Effector CD8-positive, alpha-beta T cell (primary cell): ENCODE measurements at regions not wholly inside any gene's neighbourhood (a gene's known extent, or its start where the extent isn't known, plus 50 kb on each side); places are given as distances from the start of the nearest gene placed in this dataset.

ENCODE experiments used
- DNase-seq: peaks from one replicate; lab custom pipeline; 2025; lab: John Stamatoyannopoulos, UW

DNA sequence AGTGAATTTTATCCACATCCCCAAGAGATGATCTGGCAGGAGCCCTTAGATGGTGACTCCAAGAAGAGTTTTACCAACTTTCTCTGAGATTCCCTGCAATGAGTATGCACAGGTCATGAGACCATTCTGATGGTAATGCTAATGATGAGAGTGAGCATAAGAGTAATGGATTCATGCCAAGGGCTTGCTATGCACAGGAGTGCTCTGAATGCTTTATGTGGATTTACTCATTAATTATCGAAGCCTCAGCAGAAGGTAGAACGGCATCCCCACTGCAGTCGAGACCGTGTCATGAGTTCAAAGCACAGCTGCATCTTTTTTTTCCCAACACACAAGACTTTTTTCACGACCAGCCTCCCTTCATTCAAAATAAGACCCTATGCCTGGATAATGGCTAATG is 355.0 kb downstream of the RAB28 start:
- no peak for DNase-seq

- DNase-seq = no peak
Observed at GRCh38 chr4:13126976-13127910, 356.9 kb downstream of the RAB28 start.

- no peak for DNase-seq
Observed at GRCh38 chr4:13118633-13119032, 365.5 kb downstream of the RAB28 start.

DNA sequence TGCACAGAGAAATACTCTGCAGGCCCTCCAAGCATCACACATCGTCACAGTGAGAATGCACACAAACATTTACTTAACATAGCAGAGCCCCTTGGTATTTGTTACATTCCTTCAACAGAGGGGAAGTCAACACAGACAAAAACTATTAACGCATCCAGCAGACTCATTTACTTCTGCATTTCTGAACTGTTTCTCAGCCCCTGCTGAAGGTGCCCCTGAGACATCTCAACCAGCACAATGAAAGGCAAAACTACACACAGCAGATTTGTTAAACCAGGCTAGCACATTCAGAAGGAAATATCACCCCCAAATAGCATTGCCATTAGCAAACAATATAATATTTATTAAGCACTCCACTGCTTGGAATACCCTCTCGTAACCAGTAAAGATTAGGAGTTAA is 367.0 kb downstream of the RAB28 start:
- no peak for DNase-seq

GRCh38 chr4:13112030-13112429 is 372.1 kb downstream of the RAB28 start:
- DNase-seq = no peak

- DNase-seq = no peak
Observed at GRCh38 chr4:13109536-13109935, 374.6 kb downstream of the RAB28 start.

DNA sequence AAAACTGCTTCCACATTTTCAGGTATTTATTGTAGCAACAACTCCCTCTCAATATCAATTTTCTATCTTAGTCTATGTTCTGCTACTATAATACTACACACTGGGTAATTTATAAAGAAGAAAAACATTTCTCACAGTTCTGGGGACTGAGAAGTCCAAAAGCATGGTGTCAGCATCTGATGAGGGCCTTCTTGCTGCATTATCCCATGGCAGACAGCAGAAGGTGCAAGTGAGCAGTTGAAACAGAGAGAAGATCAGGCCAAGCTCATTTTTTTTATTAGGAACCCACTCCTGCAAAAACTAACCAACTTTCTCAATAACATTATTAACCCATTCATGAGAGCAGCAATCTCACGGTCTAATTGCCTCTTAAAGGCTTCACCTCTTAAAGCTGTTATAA is 376.0 kb downstream of the RAB28 start:
- DNase-seq = no peak

DNA sequence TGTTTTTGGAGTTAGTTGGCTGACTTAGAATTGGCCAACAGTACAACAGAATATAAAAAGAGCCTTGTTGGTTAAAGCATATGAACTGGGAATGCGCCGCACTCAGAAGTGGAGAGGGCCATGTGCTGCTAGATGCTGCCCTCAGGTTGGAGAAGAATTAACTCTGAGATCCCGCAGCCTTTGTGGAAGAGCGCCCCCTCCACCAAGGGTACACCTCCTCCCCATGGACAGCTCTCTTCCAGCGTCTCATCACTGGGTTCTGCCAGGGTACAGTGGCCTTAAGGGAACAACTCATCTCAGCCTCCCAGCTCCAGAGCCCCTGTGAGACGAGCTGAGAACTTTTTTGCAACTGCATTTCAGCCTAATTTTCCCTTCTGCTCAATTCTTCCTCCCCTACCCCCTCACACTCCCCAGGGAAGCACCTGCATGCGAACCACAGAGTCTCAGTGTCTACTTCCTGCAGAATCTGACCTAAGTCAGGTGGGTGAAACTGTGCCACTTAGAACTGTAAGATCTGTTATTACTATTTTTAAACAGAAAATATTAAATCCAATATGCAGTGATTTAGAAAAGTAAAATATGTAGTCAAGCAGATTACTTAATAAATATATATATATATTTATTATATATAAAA is 380.6 kb downstream of the RAB28 start:
- no peak for DNase-seq

DNA sequence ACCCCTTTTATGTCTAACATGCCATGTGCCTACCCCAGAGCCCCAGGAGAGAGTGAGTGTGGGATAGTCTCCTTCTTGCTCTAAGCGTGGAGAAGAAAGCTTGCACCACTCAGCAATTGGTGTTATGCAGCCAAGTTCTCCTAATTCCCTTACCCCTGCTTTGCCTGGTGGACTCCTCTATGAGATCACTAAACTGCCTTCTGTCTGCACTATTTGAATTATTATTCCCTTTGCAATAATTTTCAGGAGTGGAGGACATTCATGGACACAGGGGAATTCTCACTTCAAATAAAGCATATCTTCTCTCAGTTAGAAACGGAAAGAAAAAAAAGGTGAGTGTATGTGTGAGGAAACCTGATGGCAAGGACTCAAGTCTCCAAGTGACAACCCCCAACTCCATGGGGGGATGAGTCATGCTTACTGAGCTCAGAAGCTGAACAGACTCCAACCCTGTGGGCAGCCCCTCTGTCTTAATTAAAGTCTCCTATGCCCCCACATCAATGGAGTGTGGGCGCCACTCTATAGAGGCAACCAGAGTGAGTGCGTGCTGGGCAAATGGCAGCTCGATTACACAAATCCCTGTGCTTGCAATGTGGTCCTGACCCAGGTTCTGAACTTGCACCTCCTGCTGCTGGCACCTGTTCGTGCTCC is 381.9 kb downstream of the RAB28 start:
- DNase-seq = no peak

GRCh38 chr4:13097971-13098370 is 386.2 kb downstream of the RAB28 start:
- no peak for DNase-seq

GRCh38 chr4:13095722-13096121 is 388.4 kb downstream of the RAB28 start:
- DNase-seq = no peak

- no peak for DNase-seq
Observed at GRCh38 chr4:13093170-13093569, 391.0 kb downstream of the RAB28 start.

DNA sequence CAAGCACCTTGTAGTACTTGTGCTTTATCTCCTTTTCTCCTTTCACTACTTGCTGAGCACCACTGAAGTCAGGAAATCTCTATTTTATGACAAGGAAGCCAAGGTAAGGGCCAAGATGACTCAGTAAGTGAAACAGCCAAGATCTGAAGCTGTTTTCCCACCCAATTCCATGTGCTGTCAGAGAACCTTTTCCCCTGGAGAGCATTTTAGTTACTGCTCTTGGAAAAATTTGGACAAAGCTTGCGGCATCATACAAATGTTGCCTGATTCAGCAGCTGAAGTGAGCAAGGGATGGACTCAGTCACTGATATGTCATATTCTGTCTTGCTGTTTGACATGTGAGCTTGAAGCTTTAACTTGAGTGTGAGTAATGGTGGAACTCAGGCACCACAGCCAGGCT is 391.4 kb downstream of the RAB28 start:
- DNase-seq = no peak

GRCh38 chr4:13089659-13089998 is 394.5 kb downstream of the RAB28 start:
- DNase-seq = no peak

DNA sequence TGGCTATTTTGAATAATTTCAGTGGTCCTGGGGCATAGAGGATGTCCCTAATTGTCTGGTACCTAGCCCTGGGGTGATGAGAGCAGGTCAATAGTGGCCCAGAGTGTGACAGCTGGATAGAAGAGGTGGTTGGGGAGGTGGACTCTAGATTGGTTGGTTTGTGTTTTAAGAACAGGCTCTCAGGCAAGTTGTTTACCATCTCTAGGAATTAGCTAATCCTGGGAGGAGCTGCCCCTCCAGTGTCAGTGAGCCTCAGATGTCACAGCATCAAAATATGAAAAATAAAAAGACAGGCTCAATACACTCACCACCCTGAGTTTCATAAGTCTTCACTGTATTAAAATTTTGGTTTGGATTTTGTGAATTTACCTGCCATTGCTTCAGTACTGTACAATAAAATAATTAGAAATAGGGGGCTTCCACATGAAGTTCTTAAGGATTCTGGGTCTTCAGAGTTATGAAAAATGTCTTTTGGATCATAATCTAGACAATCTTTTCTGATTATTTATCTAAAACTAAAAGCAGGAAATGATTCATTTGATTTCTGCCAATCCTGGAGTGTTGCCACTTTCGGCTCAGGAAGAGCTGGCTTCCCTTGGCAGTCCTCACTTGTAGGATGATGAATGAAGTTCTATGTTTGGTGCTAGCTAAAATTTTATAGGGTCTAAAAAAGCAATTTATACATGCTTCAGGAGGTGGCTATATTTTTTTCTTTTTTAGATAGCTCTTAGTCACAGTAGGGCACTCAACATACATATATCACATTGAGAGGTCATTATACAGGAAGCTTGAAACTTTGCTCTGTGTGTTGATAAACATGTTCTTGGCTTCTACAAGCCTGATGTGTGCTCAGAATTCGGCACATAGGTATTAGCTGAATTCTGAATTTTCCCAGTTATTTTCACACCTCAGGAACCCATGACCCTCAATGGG is 395.1 kb downstream of the RAB28 start:
- no peak for DNase-seq

- no peak for DNase-seq
Observed at GRCh38 chr4:13087041-13087440, 397.1 kb downstream of the RAB28 start.

GRCh38 chr4:13084210-13084609 is 399.9 kb downstream of the RAB28 start:
- DNase-seq = no peak

GRCh38 chr4:13081830-13082229 is 402.3 kb downstream of the RAB28 start:
- DNase-seq = no peak

GRCh38 chr4:13067077-13067476 is 417.1 kb downstream of the RAB28 start:
- DNase-seq = no peak

- no peak for DNase-seq
Observed at GRCh38 chr4:13059019-13059418, 425.1 kb downstream of the RAB28 start.

- no peak for DNase-seq
Observed at GRCh38 chr4:13056630-13057189, 427.4 kb downstream of the RAB28 start.
